ENCODE measurements at regions not wholly inside any gene's neighbourhood (a gene's known extent, or its start where the extent isn't known, plus 50 kb on each side); places are given as distances from the start of the nearest gene placed in this dataset.

DNA sequence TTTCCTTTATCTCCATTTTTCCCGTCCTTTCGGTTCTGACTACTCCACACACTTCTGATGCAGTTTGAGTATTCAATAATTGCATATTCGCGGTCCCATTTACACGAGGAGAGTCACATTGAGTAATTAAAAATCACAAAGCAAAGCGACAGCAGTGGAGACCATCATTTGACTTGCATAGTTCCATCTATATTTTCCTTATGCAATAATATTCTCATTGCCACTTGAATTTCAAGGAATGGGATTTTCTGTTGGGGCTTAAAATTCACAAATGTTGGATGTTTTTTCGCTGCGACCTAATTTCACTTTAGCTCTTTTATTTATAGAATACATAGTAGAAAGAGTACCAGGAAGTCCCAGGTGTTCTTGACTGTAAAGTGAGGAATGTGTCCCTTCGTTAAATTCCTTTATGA lies 186.8 kb downstream of the ZEB2 start:
- no peak for DNase-seq

DNA sequence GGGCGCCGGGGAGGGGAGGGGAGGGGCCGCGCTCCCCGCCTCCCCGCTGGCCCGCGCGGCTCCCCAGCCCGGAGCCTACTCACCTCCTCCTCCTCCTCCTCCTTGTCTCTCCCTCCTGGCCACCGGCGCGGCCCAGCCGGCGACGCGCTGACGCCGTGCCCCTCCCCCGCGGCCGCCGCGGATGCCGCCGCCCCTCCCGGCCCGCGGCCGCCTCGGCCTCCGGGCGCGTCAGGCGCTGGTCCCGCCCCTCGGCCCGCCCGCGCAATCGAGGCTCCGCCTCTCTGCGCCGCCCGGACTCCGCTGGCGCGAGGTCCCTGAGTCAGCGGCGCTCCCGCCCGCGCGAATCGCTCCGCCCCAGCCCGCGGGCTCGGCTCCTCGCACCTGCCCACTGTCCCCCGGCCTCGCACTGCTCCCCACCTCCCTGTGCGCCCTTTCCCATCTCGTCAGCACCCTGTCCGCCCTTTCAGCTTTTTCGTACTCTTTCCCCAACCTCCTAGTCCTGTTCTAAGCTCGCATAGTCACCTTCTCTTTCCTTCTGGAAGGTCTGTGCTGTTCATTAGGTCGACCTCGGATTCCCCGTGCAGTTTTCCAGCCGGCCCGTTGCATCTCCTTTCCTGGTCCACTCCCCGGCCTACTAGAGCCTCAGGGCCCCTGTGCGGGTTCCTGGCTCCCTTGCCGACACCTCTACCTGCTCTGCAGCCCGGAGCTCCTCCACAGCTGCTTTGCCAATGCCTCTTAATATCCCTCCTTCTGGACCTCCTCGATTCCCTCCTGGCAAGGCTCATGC lies 187.4 kb downstream of the ZEB2 start:
- peak; percentile 94 for DNase-seq

GRCh38 chr2:144331674-144332355 lies 188.1 kb downstream of the ZEB2 start:
- no peak for DNase-seq

DNA sequence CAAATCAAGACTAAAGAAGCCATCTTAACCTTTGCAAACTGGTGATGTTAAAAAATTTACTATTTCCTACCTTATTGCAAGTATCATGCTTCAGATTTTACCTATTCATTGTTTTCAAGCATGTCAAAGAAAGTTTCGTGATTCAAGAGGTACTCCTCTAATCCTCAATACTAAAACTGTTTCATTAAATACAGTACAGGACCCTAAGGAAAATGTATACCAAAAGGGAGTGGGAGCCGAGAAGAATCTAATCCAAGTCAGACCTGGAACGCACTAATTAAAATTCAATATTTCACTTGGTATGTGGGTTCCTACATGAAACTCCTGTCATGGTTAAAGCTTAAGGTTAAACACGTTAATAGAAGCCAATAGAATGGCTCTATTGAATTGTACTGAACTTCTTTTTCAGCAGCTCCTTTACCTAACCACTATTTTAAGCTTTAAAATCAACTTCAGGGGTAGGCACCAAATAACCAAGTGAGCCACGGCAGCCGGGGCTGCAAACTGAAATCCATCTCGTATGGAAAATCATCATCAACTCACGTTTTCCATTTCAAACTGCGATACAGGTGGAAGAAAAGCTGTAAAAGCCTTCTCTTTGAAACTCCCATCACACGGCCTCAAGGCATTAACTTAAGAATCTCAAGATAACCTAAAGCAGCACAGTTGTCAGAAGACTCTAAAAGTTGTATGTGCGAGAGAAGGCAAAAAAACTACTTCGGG lies 188.8 kb downstream of the ZEB2 start:
- peak; percentile 46 for DNase-seq

GRCh38 chr2:144329472-144329871 lies 190.4 kb downstream of the ZEB2 start:
- no peak for DNase-seq

GRCh38 chr2:144328938-144329337 lies 191.0 kb downstream of the ZEB2 start:
- peak; percentile 32 for DNase-seq

- DNase-seq = no peak
Observed at GRCh38 chr2:144326825-144327224, 193.1 kb downstream of the ZEB2 start.

GRCh38 chr2:144325086-144325485 lies 194.8 kb downstream of the ZEB2 start:
- peak; percentile 90 for DNase-seq

- peak; percentile 77 for DNase-seq
Observed at GRCh38 chr2:144324446-144325045, 195.4 kb downstream of the ZEB2 start.

DNA sequence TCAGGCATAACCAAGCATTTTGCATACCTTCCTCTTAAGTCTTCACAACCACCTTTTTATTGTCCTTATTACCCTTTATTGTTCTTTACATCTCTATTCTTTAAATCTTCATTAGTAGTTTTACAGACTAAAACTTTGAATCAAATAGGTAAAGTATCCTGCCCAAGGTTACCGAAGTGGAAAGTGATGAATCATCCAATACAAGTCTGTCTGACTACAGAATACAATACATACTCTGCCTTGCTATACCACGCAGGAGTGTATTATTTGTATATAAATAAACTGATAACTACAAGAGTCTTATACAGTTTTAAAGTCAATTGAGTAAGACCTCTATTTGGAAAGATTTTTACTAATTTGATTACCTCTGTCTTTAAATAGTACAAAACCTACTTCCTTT lies 196.0 kb downstream of the ZEB2 start:
- DNase-seq = peak; percentile 58

DNA sequence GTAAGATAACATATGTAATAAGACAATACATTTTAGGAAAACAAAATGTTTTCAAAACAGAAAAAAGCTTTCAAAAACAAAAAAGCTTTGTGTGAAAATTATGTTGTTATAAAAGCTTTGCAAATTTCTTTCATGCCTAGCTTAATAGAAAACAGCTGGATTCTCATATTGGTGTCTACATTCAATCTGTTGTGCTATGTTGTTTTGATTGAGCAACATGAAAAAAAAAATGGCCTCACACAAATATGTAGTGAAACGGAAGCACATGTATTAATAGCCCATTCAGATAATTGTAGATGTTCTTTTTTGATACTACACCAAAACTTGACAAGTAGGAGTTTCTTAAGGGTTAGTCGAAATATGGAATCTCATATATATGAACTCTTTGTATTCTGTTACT lies 197.5 kb downstream of the ZEB2 start:
- DNase-seq = no peak

DNA sequence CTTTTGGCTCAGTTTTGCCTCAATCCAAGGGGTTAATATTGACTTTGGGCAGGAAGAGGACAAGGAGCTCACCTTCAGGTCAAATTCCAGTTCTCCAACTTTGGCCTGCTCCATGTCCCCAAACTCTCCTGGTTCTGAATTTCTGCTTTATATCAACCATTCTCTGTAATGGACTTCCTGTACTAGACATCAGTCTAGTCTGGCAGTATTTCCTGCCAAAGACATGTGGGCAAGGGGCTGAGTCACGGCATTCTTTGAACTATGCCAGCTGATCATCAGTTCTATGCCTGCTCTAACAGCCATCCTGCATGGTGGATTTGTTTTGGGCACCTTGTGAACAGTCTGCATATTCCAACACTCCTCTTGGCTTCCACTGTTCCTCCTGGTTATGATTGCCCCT lies 199.4 kb downstream of the ZEB2 start:
- peak; percentile 76 for DNase-seq

- no peak for DNase-seq
Observed at GRCh38 chr2:144317071-144317738, 202.7 kb downstream of the ZEB2 start.

GRCh38 chr2:144310889-144311608 lies 208.9 kb downstream of the ZEB2 start:
- DNase-seq = peak; percentile 56

GRCh38 chr2:144310484-144310883 lies 209.4 kb downstream of the ZEB2 start:
- peak; percentile 63 for DNase-seq

DNA sequence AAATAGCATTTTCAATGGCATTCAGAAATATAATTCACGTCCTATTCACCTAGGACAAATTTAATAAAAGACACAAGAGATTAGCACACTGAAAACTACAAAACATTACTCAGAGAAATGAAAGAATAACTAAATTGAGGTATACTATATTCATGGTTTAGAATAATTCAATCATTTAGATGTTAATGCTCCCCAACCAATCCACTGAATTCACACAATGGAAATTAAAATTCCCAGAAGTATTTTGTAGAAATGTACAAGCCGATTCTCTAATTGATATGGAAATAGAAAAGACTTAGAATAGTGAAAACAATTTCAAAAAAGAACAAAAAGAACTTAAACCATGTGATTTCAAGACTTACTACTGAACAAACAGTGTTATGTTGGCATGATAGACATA lies 212.2 kb downstream of the ZEB2 start:
- no peak for DNase-seq

DNA sequence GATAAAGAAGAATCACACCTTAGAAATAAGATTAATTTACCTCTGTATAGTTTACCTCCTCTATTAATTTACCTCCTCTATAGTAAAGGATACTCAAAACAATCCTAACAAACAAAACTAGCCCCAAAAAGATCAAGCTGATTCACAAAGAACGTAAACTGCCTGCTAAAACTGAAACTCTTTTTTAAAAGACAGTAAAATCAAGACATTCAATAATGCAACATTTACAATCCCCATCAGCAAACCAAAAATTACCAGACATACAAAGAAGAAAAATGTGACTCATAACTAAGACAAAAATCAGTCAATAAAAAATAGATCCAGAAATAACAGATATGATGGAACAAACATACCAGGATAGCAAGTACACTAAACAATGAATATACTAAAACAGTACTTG lies 215.7 kb downstream of the ZEB2 start:
- peak; percentile 72 for DNase-seq

DNA sequence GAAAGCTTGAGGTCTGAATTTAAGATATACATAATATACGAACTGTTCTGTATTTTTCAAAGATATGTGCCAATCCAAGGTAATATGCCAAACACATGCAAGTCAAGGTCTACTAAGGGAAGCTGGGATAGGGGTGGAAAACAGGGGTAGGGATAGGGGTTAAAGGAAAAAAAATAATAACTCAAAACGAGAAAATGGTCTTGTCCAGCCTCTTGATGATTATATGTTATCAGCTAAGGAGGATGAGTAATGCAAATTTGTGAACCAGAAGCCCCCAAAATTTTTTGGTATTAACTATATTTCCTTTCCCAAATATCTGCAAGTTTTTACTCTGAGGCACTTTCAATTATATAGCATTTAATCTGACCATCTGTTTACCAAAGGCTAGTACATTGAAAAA lies 219.3 kb downstream of the ZEB2 start:
- DNase-seq = no peak

GRCh38 chr2:144290276-144290675 lies 229.6 kb downstream of the ZEB2 start:
- DNase-seq = no peak

DNA sequence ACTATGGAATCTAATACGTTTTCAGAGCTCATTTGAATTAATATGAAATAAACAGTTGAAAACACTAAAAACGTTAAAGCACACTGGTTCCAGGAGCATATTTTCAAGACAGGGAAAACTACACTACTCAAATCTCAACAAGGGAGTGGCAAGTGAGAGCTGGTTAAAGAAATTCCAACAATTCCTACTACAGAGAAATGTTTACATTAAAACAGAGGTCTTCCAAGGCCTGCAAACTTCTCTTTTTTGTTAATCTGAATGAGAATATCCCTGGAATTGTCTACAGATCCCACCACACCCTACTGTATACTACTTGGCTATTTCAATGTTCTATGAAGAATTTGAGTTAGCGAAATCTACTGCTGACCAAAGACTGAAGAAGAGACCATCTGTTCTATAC lies 231.5 kb downstream of the ZEB2 start:
- no peak for DNase-seq

DNA sequence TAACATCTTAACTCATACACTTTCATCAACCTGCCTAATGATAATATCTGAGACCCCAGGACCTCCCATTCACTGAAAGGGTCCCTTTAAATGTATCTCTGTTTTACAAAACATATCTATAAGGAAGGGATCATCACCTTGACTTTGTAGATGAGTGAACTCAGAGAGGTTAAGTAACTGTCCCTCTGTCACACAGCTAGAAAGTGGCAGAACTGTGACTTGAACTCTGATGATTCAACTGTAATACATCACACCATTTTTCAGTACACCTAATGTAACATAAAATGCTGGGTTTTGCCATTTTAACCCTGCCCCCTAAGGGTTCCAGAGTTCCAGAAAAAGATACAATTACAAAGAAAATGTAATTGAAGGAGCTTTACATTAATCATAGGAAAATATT lies 234.6 kb downstream of the ZEB2 start:
- no peak for DNase-seq

- DNase-seq = no peak
Observed at GRCh38 chr2:144281476-144281875, 238.4 kb downstream of the ZEB2 start.

All from activated CD4-positive, alpha-beta T cell treated with anti-CD3 and anti-CD28 coated beads, Interleukin-10, Interleukin-2, amounts not matched to agents 100 ng/mL and 50 ng/mL, durations not matched to agents 16 hours and 8 hours (primary cell).